Natural killer cell (primary cell): ENCODE measurements at regions not wholly inside any gene's neighbourhood (a gene's known extent, or its start where the extent isn't known, plus 50 kb on each side); places are given as distances from the start of the nearest gene placed in this dataset.

Source experiments
- ATAC-seq, 3 donors: fragments of 150-1000 bp in 2 of 3; fragments of 200-7000 bp in 1 of 3; cut with Tn5 transposase; 1 replicate in 1 of 3; 2 replicates in 2 of 3; pipeline ENCODE4 v1.10.0; 2021; ENCODE audit warnings: mild to moderate bottlenecking in 2 of 3, moderate library complexity in 2 of 3
- DNase-seq, 2 donors: peaks; one replicate each; pipeline versions ENCODE4 v3.0.0 to v3.0.0-alpha.2; 2013 to 2021; ENCODE audit warnings: mixed read lengths in 1 of 2
- H3K27ac ChIP-seq: one replicate; pipeline ENCODE4 v1.5.1; 2013; ENCODE audit warnings: mild to moderate bottlenecking, low read length
- H3K27me3 ChIP-seq: one replicate; pipeline ENCODE4 v1.6.1; 2013; ENCODE audit warnings: low read length; ENCODE audit not compliant: control insufficient read depth, insufficient read depth
- H3K36me3 ChIP-seq: one replicate; pipeline ENCODE4 v1.6.1; 2013; ENCODE audit warnings: low read length; ENCODE audit not compliant: control insufficient read depth, insufficient read depth
- H3K4me1 ChIP-seq: one replicate; pipeline ENCODE4 v1.6.1; 2013; ENCODE audit warnings: low read length; ENCODE audit not compliant: control insufficient read depth, insufficient read depth
- H3K4me3 ChIP-seq: one replicate; pipeline ENCODE4 v1.5.1; 2013; ENCODE audit warnings: low read length
- H3K9me3 ChIP-seq: one replicate; pipeline ENCODE4 v1.6.1; 2013; ENCODE audit warnings: low read length; ENCODE audit not compliant: control insufficient read depth, insufficient read depth
- H3K27ac Mint-ChIP-seq, 2 donors: one replicate each; pipeline ENCODE4 v1.8.0; 2022; ENCODE audit warnings: mild to moderate bottlenecking in 2 of 2, mixed read lengths in 2 of 2, moderate library complexity in 1 of 2
- H3K27me3 Mint-ChIP-seq, 2 donors: one replicate each; pipeline ENCODE4 v1.8.0; 2022; ENCODE audit warnings: low read depth in 2 of 2, mixed read lengths in 2 of 2
- H3K36me3 Mint-ChIP-seq: one replicate; pipeline ENCODE4 v1.8.0; 2022; ENCODE audit warnings: mixed read lengths
- H3K4me1 Mint-ChIP-seq, 2 donors: one replicate each; pipeline ENCODE4 v1.8.0; 2022; ENCODE audit warnings: mixed read lengths in 2 of 2
- H3K4me3 Mint-ChIP-seq: one replicate; pipeline ENCODE4 v1.8.0; 2022; ENCODE audit warnings: mild to moderate bottlenecking, moderate library complexity, mixed read lengths
- H3K9me3 Mint-ChIP-seq, 2 donors: one replicate each; pipeline ENCODE4 v1.8.0; 2022; ENCODE audit warnings: mixed read lengths in 2 of 2
- WGBS: methylation state at CpG from one replicate; pipeline ENCODE4 v1.1.7; 2013; ENCODE audit warnings: missing lambda C conversion rate; ENCODE audit not compliant: insufficient coverage; 5-methylcytosine and 5-hydroxymethylcytosine counted together
- intact Hi-C: fragments of 100-400 bp; cut with micrococcal nuclease; formaldehyde crosslinking; loops from one replicate; pipeline ENCODE4 v1.14.2; 2022
- TF ChIP-seq, protein P1 (sequence below): fragments of 200-600 bp; IDR thresholded peaks from one replicate; pipeline ENCODE4 v1.8.0; 2022; ENCODE audit warnings: antibody characterized with exemption

- Mint-ChIP-seq H3K27ac (no peak overlapping the region), H3K9me3 (peaks cover 12 to 15% of the 10 kb centered on the region in 2 donors), H3K36me3 (peaks cover 9% of the 10 kb centered on the region), H3K27me3 (no peaks in the 10 kb centered on the region), H3K4me3 (no peak overlapping the region), H3K4me1 (no peaks in the 10 kb centered on the region)
- no peak for ATAC-seq
- H3K27me3 ChIP-seq, result no peaks in the 10 kb centered on the region
- H3K4me3 ChIP-seq, result no peak overlapping the region
- no peaks in the 10 kb centered on the region for H3K36me3 ChIP-seq
- no peaks in the 10 kb centered on the region for H3K4me1 ChIP-seq
- peaks cover 2% of the 10 kb centered on the region for H3K9me3 ChIP-seq
- no peak for DNase-seq
- no peak overlapping the region for H3K27ac ChIP-seq
- TF ChIP-seq, protein P1, sequence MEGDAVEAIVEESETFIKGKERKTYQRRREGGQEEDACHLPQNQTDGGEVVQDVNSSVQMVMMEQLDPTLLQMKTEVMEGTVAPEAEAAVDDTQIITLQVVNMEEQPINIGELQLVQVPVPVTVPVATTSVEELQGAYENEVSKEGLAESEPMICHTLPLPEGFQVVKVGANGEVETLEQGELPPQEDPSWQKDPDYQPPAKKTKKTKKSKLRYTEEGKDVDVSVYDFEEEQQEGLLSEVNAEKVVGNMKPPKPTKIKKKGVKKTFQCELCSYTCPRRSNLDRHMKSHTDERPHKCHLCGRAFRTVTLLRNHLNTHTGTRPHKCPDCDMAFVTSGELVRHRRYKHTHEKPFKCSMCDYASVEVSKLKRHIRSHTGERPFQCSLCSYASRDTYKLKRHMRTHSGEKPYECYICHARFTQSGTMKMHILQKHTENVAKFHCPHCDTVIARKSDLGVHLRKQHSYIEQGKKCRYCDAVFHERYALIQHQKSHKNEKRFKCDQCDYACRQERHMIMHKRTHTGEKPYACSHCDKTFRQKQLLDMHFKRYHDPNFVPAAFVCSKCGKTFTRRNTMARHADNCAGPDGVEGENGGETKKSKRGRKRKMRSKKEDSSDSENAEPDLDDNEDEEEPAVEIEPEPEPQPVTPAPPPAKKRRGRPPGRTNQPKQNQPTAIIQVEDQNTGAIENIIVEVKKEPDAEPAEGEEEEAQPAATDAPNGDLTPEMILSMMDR, result no peak
- 77% methylated on average over 4 of the region's 4 CpGs for WGBS
- intact Hi-C loops, result no loop called here
These were observed 349.7 kb upstream of the MBL2 start for GRCh38 chr10:53122281-53122680.

- intact Hi-C loops, result no loop called here
- H3K27me3 ChIP-seq, result no peaks in the 10 kb centered on the region
- ATAC-seq (no peak), DNase-seq (no peak)
- H3K36me3 Mint-ChIP-seq, result no peaks in the 10 kb centered on the region
- H3K27ac ChIP-seq, result no peak overlapping the region
- H3K4me3 ChIP-seq, result no peak overlapping the region
- H3K4me1 ChIP-seq, result no peaks in the 10 kb centered on the region
- no peak overlapping the region for H3K4me3 Mint-ChIP-seq
- peaks cover 17 to 19% of the 10 kb centered on the region in 2 donors for H3K9me3 Mint-ChIP-seq
- no peak overlapping the region for H3K27ac Mint-ChIP-seq
- WGBS, result 93% methylated on average over 2 of the region's 2 CpGs
- peaks cover 6% of the 10 kb centered on the region for H3K9me3 ChIP-seq
- TF ChIP-seq, protein P1, result no peak
- H3K4me1 Mint-ChIP-seq, result no peaks in the 10 kb centered on the region
- no peaks in the 10 kb centered on the region for H3K27me3 Mint-ChIP-seq
- H3K36me3 ChIP-seq, result no peaks in the 10 kb centered on the region
These were observed 343.1 kb upstream of the MBL2 start for GRCh38 chr10:53115660-53116059.

DNA sequence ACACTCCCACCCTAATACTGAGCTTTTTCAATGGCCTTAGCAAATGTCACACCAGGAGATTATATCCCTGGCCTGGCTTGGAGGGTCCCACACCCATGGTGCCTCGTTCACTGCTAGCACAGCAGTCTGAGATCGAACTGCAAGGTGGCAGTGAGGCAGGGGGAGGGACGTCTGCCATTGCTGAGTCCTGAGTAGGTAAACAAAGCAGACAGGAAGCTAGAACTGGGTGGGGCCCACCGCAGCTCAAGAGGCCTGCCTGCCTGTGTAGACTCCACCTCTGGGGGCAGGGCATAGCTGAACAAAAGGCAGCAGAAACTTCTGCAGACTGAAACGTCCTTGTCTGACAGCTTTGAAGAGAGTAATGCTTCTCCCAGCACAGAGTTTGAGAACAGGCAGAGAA, 338.9 kb upstream of the MBL2 start:
- TF ChIP-seq, protein P1, result no peak
- Mint-ChIP-seq H3K9me3 (peaks cover 15 to 26% of the 10 kb centered on the region in 2 donors), H3K27ac (no peak overlapping the region)

DNA sequence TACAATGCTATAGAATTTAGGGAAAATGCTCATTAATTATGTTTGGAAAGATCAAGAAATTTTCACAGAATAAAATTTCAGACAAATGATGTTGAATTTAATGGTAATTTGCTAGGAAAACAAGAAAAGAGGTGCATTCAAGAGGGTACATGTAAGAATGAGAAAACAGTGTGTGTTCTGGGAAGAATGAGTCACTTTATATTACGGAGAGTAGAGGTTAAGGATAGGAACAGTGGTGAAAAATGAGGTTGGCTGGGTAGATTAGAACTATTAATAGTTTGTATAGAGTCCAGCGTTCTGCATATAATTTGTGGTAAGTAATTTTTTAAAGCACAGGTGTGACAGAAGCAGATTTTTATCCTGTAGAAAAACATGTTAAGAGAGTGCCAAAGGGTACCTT, 336.7 kb upstream of the MBL2 start:
- Mint-ChIP-seq H3K27ac (no peak overlapping the region), H3K4me3 (no peak overlapping the region), H3K27me3 (no peaks in the 10 kb centered on the region), H3K4me1 (no peaks in the 10 kb centered on the region), H3K9me3 (peaks cover 9 to 21% of the 10 kb centered on the region in 2 donors), H3K36me3 (no peaks in the 10 kb centered on the region)
- H3K27ac ChIP-seq, result no peak overlapping the region
- no peaks in the 10 kb centered on the region for H3K36me3 ChIP-seq
- peaks cover 7% of the 10 kb centered on the region for H3K9me3 ChIP-seq
- 85% methylated on average over 2 of the region's 2 CpGs for WGBS
- TF ChIP-seq, protein P1, result no peak
- H3K27me3 ChIP-seq, result no peaks in the 10 kb centered on the region
- intact Hi-C loops, result no loop called here
- H3K4me1 ChIP-seq, result no peaks in the 10 kb centered on the region
- DNase-seq (no peak), ATAC-seq (no peak)
- H3K4me3 ChIP-seq, result no peak overlapping the region

More for the DNA sequence above, 338.9 kb upstream of the MBL2 start:
- Mint-ChIP-seq H3K4me3 (no peak overlapping the region), H3K27me3 (no peaks in the 10 kb centered on the region), H3K36me3 (no peaks in the 10 kb centered on the region), H3K4me1 (no peaks in the 10 kb centered on the region)
- H3K27ac ChIP-seq, result no peak overlapping the region
- no peak overlapping the region for H3K4me3 ChIP-seq
- H3K27me3 ChIP-seq, result no peaks in the 10 kb centered on the region
- ATAC-seq, result no peak
- intact Hi-C loops, result no loop called here
- no peak for DNase-seq
- 61% methylated on average over 5 of the region's 5 CpGs for WGBS
- no peaks in the 10 kb centered on the region for H3K36me3 ChIP-seq
- H3K9me3 ChIP-seq, result peaks cover 7% of the 10 kb centered on the region
- H3K4me1 ChIP-seq, result no peaks in the 10 kb centered on the region
